ENCODE measurements at regions not wholly inside any gene's neighbourhood (a gene's known extent, or its start where the extent isn't known, plus 50 kb on each side); places are given as distances from the start of the nearest gene placed in this dataset.

- H2BK12ac ChIP-seq (ENCODE audit: insufficient read length, low read depth, low read length), result no peak overlapping the region
- no CpG with 5 or more reads among the region's 1 CpG for WGBS (ENCODE audit: extremely low coverage, insufficient read length, low lambda C conversion rate)
These were observed 134.5 kb upstream of the TLL1 start for GRCh38 chr4:165738571-165738970.

More at GRCh38 chr4:165738571-165738970, 134.5 kb upstream of the TLL1 start:
- Mint-ChIP-seq H3K4me1 (peaks cover 3% of the 10 kb centered on the region in 2 experiments; a peak in 2 of 4 replicates), H3K27me3 (ENCODE audit: low read depth) (no peaks in the 10 kb centered on the region), H3K9me3 (no peaks in the 10 kb centered on the region; a peak in 1 of 5 replicates), H3K36me3 (ENCODE audit: insufficient read depth in 1 of 3, low read depth in 3 of 3) (peaks cover 0 to 8% (median 2%) of the 10 kb centered on the region in 3 experiments; a peak in 2 of 7 replicates), H3K27ac (no peak overlapping the region), H3K4me3 (no peak overlapping the region)
- Histone ChIP-seq H2BK120ac (ENCODE audit: low read depth, low read length, poor library complexity, severe bottlenecking) (no peak overlapping the region), H3K18ac (ENCODE audit: insufficient read length, low read depth, low read length) (no peak overlapping the region), H3K79me1 (ENCODE audit: insufficient read depth, low read depth, low read length, poor library complexity, severe bottlenecking) (no peaks in the 10 kb centered on the region), H3K23ac (ENCODE audit: insufficient read length, low read depth, low read length) (no peak overlapping the region), H2AK5ac (ENCODE audit: insufficient read length, low read length) (no peak overlapping the region), H3K4ac (ENCODE audit: low read depth, low read length) (no peak overlapping the region), H2AFZ (ENCODE audit: low read length) (no peak overlapping the region), H3T11ph (ENCODE audit: low read length) (no peak overlapping the region), H2BK20ac (ENCODE audit: low read depth, low read length, poor library complexity, severe bottlenecking) (no peak overlapping the region), H4K5ac (ENCODE audit: insufficient read length, low read depth, low read length) (no peak overlapping the region), H3K4me1 (ENCODE audit: insufficient read depth, low read length) (no peaks in the 10 kb centered on the region), H2BK5ac (ENCODE audit: insufficient read length, low read length) (no peak overlapping the region), H2BK15ac (ENCODE audit: low read depth, low read length) (no peak overlapping the region), H3K23me2 (ENCODE audit: insufficient read length, low read depth, low read length, poor library complexity, severe bottlenecking) (no peaks in the 10 kb centered on the region), H3K4me2 (ENCODE audit: insufficient read depth, insufficient read length, low read length) (no peak overlapping the region), H3K27me3 (ENCODE audit: insufficient read depth, low read length) (no peaks in the 10 kb centered on the region), H4K20me1 (ENCODE audit: control insufficient read depth, insufficient read depth, insufficient read length) (no peaks in the 10 kb centered on the region), H4K8ac (replicated peaks; ENCODE audit: insufficient read length, low read depth, low read length) (no peak overlapping the region), H3K9ac (ENCODE audit: extremely low read depth, insufficient read length, low read length) (no peak overlapping the region), H3K27ac (ENCODE audit: insufficient read length, low read depth, low read length) (no peak overlapping the region), H3K9me3 (ENCODE audit: control insufficient read depth, low read depth, low read length) (no peaks in the 10 kb centered on the region), H3K14ac (ENCODE audit: insufficient read depth, low read length) (no peak overlapping the region), H3K79me2 (ENCODE audit: insufficient read depth, low read length) (no peaks in the 10 kb centered on the region), H3K56ac (ENCODE audit: insufficient read length, low read depth, low read length) (no peak overlapping the region), H4K91ac (ENCODE audit: insufficient read length, low read depth, low read length) (no peak overlapping the region)
- DNase-seq, result no peak
- no peak for TF ChIP-seq CTCF (conservative IDR thresholded peaks at IDR 0.05)

Measured in H9 (cell line).